ENCODE measurements at regions not wholly inside any gene's neighbourhood (a gene's known extent, or its start where the extent isn't known, plus 50 kb on each side); places are given as distances from the start of the nearest gene placed in this dataset.

GRCh38 chr1:168443356-168443755 is 100.4 kb downstream of the XCL2 start:
- TF ChIP-seq CTCF (IDR thresholded peaks at IDR 0.05; ENCODE audit: extremely low read depth, missing control alignments): no peak
- no peak for DNase-seq (ENCODE audit: low spot score)

GRCh38 chr1:168442931-168443330 is 100.9 kb downstream of the XCL2 start:
- no peak for DNase-seq (ENCODE audit: low spot score)
- no peak for TF ChIP-seq CTCF (IDR thresholded peaks at IDR 0.05; ENCODE audit: extremely low read depth, missing control alignments)

DNA sequence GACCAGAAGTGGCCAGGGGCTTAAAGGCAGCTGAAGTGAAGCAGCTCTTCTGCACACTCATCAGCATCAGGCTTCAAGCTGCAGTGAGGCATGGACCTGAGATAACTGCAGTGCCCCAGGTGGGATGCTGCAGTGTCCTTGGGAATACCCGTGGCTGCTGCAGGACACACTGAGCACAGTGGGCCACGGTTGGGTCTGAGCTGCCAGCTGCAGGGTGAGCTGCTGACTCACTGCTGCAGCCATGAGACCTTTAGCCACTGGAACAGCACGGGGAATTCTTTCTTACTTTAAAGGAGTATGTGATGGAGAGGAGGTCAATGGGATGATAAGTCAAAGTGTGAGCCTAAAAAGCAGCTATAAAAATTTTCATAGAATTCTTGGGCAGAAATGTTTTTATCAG is 102.1 kb downstream of the XCL2 start:
- no peak for TF ChIP-seq CTCF (IDR thresholded peaks at IDR 0.05; ENCODE audit: extremely low read depth, missing control alignments)
- no peak for DNase-seq (ENCODE audit: low spot score)

DNA sequence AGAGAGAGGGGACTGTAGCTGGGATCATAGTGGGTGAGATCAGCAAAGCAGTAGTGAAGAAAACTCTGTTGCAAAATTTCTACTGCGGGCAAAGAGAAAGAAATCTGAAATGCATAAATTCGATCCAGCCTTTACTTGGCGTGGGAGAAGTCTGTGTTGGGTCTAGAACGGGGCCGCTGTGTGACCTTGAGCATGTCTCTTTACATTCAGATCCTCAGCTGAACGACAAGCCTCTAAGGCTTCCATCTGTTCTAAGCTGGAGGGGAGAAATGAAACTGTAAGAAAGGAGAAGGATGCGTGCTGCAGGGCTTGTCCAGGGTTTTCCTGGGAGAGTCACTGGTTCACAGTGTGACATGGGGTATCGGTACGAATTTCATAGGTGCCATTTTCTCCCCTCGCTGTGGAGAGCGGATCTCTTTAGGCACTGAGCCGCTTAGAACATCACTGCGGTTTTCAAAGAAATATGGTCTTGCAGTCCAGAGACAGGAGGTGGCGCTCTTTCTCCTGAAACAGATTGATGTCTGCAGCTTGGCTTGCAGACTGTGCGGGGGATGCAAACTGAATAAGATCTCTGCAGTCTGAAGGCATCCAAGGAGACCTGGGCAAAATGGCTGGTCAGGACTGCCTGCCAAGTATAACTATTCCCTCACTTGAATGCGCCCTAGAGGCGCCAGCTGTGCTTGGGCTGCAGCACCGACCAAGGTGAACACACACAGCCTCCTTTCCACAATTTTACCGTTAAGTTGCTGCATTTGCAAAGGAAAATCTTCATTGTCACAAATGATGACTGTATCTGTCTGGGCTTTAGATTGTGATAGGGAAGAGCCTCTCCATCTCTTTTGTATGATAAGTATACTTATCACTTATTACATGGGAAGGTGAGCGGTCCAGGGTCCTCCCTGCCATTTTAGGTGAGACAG is 104.1 kb downstream of the XCL2 start:
- DNase-seq (ENCODE audit: low spot score): peak; percentile 80
- peak; percentile 74 for TF ChIP-seq CTCF (IDR thresholded peaks at IDR 0.05; ENCODE audit: extremely low read depth, missing control alignments)

DNA sequence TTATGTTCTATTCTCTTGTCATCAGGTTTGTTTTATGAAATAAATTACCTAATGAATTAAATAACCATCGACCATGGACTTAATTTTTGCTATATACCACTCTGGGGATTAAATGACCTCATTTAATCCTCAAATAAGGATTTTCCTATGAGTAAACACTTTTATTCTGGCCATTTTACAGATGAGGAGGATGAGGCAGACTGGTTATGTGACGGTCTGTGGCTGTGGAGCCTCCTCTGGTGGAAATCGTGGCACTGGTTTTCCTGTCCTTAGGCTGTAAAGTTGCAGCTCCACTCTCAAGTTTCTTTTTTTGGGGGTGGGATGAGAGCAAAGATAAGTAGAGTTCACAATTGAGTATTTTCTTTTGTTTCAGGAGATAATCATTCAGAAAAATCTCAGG is 105.2 kb downstream of the XCL2 start:
- DNase-seq (ENCODE audit: low spot score): no peak

DNA sequence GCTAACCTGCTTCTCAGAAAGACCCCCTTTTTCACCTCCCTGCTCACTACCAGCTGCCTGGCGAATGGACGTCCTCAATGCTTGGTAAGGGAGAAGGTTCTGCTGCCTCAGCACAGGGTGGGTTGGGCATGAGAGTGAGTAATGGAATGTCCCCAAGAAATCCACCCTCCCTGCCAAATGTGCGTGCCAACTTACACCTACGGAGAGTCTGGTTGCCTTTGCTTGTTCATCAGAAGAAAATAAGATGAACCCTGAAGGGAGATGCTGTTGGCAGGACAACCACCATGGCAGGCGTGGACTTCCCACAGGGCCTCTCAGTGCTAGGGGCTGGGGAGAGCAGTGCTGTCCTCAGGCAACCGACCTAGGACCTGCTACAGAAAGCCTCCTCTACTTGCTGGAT is 106.0 kb downstream of the XCL2 start:
- DNase-seq (ENCODE audit: low spot score): no peak
- TF ChIP-seq CTCF (IDR thresholded peaks at IDR 0.05; ENCODE audit: extremely low read depth, missing control alignments): no peak

More for the DNA sequence above, 105.2 kb downstream of the XCL2 start:
- TF ChIP-seq CTCF (IDR thresholded peaks at IDR 0.05; ENCODE audit: extremely low read depth, missing control alignments): no peak

GRCh38 chr1:168435439-168435838 is 108.4 kb downstream of the XCL2 start:
- no peak for DNase-seq (ENCODE audit: low spot score)
- TF ChIP-seq CTCF (IDR thresholded peaks at IDR 0.05; ENCODE audit: extremely low read depth, missing control alignments): no peak
